Urothelium cell line (cell line): ENCODE measurements at regions not wholly inside any gene's neighbourhood (a gene's known extent, or its start where the extent isn't known, plus 50 kb on each side); places are given as distances from the start of the nearest gene placed in this dataset.

Source experiments
- DNase-seq: peaks from one replicate; pipeline ENCODE4 v3.0.0; 2011; ENCODE audit warnings: low spot score, mixed read lengths
- FAIRE-seq: peaks from 2 replicates; lab custom pipeline; 2011; peaks lifted over from hg19 to GRCh38; lab: Jason Lieb, UNC

- no peak for DNase-seq
- FAIRE-seq, result no peak
Measured at GRCh38 chr5:170451747-170452365, 52.0 kb upstream of the KCNIP1 start.

DNA sequence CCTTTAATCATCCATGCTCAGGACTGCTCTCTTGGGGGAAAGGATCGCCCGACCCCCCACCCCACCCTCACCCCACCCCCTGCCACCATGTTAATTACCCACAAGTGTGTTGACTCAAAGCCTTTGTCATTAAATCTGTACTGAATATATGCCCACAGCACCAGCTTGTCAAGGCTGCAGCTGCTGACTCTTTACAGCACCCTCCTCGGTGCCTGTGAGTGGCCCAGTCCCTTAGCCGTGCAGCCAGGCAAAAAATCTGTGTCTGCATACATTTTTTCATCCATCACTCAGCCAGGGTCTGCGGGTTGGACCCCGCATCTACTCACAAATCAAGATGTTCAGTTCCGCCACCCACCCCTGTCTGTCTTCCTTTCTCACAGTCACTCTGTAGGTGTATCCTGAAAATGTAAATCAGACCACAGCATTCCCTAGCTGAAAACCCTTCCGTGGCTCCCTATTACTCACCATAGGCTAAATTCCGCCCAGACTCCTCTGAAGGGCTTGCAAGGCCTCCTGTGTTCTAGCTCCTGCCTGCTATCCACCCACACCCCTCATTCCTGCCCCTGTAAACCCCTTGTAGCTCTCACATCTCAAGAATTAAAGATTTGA, 53.7 kb upstream of the KCNIP1 start:
- FAIRE-seq (no peak), DNase-seq (no peak)

GRCh38 chr5:170449232-170449631, 54.6 kb upstream of the KCNIP1 start:
- FAIRE-seq, result no peak

DNA sequence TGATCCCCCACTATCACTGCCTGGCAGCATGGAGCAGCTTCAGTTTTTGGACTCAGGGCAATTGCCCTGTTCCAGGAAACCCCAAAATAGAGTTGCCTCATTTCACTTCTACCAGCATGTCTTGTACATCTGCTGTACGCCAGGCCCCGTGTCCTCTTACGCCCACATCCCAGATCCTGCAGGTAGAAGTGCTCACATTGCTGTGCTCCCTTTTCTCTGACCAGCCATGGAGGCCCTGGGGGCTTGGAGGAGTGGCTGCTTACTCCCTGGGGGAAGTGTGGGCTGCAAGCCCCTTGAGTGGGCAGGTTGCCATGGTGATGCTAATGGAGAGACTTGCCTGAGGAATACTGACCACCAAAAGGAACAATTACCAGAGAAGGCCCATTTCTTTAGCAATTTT, 55.6 kb upstream of the KCNIP1 start:
- DNase-seq, result no peak
- FAIRE-seq, result no peak

More at GRCh38 chr5:170449232-170449631, 54.6 kb upstream of the KCNIP1 start:
- no peak for DNase-seq

- no peak for DNase-seq
- no peak for FAIRE-seq
Measured at GRCh38 chr5:170446365-170446764, 57.2 kb upstream of the KCNMB1 start.

- DNase-seq (no peak), FAIRE-seq (no peak)
Measured at GRCh38 chr5:170445936-170446335, 56.8 kb upstream of the KCNMB1 start.

DNA sequence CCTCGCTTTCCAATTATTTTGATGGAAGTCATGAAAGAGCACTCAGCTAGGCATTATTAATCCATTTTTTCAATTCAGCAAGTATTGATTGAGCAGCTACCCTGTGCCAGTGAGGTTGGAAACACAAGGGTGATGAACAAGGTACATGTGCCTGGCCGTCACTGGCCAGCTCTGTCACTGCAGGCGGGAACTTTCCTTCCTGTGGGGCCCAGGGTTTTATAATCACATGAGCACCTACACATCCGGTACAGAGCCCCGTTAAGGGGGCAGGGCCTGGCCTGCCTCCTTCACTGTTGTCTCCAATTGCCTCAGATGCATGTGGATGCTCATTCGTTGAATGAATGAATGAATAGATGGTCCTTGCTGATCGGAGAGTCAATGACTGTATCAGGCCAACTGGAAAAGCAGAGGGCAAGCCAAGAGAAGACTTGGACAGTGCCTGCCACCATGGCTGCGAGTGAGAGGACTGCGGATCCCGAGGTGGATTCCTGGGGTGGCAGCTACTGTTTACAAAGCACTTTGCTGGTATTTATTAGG, 55.9 kb upstream of the KCNMB1 start:
- FAIRE-seq (no peak), DNase-seq (no peak)

DNA sequence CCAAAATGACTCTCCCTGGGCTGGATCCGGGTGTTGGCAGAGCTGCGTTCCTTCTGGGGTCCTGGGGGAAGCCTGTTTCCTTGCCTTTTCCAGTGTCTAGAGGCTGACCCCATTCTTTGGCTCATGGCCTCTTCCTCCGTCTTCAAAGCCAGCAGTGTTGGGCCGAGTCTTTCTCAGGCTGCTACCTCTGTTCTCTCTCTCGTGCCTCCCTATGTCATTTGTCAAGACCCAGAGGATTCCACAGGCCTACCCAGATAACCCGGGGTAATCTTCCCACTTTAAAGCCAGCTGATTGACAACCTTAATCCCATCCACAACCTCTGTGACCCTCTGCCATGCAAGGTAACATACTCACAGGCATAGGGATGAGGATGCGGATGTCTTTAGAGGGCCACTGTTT, 55.0 kb upstream of the KCNMB1 start:
- DNase-seq (no peak), FAIRE-seq (no peak)

DNA sequence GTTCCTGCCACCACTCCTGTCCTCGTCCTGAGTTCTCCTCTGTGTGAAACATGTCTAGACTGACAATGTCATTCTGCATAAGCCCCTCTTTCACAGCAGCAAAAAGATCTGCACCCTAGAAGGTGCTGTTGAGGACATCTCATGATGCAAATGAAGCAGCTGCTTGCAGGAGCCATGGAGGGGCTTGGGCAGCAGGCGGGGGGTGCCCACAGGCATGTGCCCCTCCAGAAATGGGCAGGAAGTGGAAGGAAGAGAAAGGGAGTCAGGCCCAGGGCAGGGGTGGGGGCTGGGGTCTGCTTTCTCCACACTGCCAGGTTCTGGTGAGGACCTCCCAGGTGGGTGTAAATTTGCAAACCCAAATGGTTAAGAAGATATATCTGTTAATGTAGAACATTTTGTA, 54.5 kb upstream of the KCNMB1 start:
- DNase-seq, result no peak
- no peak for FAIRE-seq

DNA sequence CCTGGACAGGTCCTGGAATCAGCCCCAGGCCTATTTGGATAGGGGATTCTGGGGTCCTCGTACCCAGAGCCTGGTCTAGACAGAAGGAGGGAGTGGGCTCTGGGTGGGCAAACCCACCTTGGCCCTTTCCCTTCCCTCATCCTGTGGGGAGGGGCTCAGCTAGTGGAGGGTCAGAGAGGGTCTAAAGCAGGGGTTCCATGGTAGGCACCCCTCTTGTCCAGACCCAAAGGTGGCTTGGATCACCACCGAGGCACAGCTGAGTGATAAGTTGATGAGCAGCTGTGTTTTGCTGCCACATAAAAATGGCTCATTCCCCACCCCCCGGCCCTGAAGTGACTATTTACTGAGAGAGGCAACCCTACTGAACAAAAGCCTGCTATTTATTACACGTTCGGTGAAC, 53.8 kb upstream of the KCNMB1 start:
- FAIRE-seq (no peak), DNase-seq (no peak)

GRCh38 chr5:170442391-170442790, 53.2 kb upstream of the KCNMB1 start:
- DNase-seq (no peak), FAIRE-seq (no peak)

DNA sequence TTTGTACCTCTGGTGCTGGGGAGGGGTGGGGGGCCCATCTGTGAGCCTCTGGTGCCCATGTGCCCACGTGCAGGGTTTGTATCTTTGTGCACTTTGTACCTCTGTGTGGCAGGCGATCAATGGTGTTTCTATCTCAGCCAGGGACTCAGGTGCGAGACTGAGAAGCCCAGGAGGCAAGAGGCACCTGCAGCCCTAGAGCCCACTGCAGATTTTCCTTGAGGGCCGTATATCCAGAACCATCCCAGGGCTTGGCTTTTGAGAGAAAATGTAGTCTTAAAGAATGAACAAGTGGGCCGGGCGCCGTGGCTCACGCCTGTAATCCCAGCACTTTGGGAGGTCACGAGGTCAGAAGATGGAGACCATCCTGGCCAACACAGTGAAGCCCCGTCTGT, 52.2 kb upstream of the KCNMB1 start:
- DNase-seq (no peak), FAIRE-seq (no peak)

DNA sequence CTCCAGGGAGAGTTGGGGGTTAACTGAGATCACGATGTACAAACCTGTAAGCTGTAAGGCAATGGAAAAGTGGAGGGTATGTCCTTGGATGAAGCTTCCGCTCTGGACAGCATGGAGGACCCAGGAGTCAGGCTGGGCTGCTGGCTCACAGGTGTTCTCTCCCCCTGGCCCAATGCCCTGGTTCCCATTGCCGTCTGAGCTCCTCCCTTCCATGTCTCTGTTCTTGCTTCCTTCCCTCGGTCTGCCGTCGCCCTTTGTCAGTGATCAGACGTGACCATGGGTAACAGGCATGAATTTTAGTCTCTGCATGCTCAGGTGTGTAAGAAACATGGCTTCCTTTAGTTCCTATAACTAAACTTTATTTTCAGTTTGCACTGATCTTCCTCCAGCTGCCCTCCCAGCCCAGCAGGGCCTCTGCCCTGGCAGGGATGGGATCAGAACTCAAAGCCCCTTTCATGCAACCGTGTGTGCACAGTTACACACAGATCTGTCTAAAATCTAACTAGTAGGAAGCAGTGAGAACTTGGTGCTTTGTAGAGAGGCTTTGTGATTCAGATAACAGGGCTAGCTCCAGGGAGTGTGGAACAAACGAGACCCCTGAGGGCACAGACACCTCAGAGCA, 51.7 kb upstream of the KCNMB1 start:
- FAIRE-seq, result no peak

DNA sequence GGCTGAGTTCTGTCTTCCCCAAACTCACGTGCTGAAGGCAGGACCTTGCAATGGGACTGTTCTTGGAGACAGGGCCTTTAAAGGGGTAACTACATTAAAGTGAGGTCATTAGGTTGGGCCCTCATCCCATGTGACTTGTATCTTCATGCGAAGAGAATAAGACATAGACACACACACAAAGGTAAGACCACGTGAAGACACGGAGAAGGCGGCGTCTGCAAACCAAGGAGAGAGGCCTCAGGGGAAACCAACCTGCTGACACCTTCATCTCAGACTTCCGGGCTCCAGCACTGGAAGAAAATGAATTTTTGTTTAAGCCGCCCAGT, 50.7 kb upstream of the KCNMB1 start:
- DNase-seq (no peak), FAIRE-seq (peak; percentile 32)

More for the DNA sequence above, 51.7 kb upstream of the KCNMB1 start:
- no peak for DNase-seq

- DNase-seq (no peak), FAIRE-seq (no peak)
Measured at GRCh38 chr5:170439223-170439943, 50.2 kb upstream of the KCNMB1 start.
